Stimulated activated CD4-positive, alpha-beta T cell treated with anti-CD3 and anti-CD28 coated beads, TNF-alpha, amount 100 ng/mL, for 48 hours (primary cell): ENCODE measurements at regions not wholly inside any gene's neighbourhood (a gene's known extent, or its start where the extent isn't known, plus 50 kb on each side); places are given as distances from the start of the nearest gene placed in this dataset.

Source experiments
- DNase-seq, 3 donors: peaks; one replicate each; pipeline ENCODE4 v3.0.0-alpha.2; 2020; ENCODE audit warnings: low read depth in 3 of 3

DNA sequence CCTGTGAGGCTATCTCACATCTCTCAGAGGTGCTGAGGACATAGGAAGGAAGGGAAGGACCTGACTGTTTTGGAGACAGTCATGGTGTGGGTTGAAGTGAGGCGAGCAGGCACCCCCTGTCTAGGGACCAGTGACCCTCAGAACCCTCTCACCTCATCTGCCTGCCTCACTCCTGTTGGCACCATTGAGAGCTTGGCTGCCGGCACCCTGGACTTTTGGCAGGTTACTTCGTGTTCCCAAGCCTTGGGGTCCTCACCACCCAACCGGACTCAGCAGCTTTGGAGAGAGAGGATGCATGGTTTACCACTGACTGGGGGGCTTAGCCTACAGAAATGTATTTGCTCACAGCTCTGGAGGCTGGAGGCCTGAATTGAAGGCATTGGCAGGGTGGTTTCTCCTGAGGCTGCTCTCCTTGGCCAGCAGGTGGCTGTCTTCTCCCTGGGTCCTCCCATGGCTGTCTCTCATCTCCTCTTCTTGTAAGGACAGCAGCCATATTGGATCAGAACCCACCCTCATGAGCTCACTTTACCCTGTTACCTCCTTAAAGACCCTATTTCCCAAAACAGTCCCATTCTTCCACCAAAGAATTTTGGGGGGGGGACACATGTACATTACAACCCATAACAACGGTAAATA lies 142.0 kb downstream of the TSN start:
- peak in 1 of 3 donors; percentile 7 for DNase-seq

DNA sequence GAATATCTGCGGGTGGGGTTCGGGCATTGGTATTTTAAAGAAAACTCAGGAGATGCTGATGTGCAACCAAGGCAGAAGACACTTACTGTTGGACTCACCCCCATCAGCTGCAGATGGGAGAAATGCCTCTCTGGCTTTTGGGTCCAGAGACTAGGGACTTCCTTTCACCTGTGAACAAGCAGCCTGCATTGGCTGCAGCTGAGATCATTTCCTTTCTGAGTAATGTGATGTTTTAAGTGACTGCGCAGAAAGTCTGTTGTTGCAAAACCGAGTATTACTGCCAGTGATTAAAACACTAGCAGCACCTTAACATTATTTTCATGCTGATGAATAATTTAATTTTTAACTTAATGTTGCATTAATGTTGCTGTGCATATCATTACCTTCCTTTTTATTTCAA lies 143.0 kb downstream of the TSN start:
- DNase-seq = no peak

DNA sequence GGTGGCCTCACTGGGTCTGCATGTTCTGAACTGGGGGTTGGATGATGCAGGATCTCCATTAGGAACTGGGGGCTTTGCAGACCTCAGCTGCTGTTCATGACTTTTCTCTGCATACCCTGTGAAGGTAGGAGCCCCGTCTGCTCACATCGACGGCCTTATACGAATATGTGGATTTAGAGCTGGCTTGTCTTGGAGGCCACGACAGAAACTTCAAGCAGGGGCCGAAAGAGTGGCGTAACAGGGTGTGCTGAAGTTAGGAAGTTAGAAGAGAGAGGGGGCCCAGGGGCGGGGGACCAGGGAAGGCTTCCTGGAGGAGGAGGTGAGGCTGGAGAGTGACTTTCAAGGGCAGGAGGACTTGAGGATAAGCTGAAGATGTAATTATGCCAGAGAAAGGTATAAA lies 144.9 kb downstream of the TSN start:
- DNase-seq = no peak

DNA sequence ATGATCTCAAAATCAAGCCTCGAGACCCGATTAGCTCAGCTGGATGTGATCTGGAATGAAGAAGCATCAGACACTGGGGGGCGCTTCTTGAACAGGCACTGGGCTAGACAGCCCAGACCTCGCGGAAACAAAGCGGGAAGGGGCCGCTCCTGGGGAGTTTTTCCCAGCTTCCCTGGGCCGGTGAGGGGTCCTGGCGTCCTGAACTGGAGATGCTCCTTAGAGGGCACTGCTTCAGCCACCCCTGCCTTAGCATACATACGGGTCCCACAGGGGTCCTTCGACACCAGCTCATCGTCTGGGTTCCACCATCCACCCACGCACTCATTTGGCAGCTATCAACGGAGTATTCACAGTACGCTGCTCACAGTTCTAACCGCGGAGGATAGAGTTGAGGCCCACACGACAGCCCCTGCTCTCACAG lies 146.7 kb downstream of the TSN start:
- DNase-seq = no peak

DNA sequence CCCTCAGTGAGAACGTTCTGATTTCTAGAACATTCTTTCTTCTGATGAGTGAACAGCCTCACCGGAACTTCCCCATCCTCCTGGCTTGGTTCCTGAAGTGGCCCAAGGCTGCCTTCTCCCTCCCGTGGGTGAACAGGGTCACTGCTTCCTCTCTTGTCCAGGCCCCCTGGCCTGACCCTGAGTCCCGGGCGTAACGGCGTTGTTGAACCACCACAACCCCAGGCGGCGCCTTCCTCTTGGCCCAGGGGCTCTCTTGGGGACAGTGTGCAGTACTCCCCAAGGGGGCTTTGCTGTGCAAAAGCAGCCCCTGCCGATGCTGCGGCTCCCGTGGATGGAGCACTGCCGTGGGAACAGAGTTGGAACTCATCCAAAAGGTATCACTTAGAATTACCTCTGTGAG lies 147.2 kb downstream of the TSN start:
- no peak for DNase-seq

DNA sequence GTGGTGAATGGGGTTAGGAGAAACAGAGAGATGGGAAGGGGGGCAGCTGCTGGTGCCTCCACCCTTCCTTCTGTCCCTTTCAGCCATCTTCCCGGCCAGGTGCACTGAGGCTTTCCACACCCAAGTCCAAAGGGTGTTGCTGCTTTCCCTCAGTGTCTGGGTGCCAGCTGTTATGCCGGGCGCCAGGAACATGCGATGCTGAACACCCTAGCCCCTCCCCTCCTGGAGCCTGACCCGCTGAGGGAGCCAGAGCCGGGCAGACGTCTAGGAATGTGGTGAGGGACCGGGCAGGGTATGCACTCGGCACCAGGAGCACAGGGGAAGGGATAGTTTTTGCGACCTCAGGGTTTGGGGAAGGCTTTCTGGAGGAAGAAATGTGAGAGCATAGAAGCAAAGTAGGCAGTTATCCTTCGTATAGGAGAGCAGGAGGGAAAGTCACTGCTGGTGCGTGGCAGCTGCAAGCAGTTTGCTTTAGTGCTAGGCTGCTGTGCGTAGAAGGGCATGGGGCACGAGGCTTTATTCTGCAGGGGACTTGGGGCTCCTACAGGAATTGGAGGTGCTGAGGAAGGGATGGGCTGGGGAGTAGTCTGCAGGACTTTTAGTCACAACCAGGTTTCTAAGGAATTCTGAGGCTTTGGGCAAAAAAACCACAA lies 147.7 kb downstream of the TSN start:
- DNase-seq = no peak

DNA sequence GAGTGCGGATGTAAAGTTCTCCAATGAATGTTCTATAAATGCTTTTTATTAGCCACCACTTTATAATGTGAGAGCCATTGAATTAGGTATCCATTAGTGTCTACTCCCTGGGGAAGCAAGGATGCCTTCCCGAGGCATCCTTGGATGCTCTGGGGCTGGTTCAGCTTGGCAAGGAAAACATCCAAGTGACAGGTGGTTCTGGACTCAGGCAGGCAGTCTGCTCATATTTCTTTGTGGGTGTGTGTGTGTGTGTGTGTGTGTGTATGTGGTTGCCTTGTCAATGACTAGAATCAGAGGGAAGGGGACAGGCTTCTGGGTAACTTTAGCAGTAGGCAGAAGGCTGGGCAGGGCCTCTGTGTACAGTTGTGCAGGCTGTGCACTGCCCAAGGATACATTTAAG lies 149.2 kb downstream of the TSN start:
- DNase-seq = no peak

DNA sequence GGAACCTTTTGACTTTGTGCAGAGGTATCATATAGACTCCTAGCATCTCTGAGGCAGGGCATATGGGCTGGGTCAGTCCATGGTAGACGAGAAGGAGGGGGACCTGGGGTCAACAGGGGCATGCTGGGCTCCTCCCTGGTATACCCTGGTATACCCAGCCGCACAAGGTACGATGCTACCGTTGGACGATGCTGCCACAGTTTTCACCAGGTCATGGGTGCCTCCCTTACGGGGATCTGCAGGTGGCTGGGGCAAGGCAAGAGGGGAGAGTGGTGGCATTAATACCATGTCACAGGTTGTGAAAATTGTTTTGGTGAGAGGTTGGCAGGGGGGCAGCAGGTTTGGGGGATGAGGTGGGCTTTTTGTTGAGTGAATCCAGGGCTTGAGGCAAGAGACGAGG lies 149.8 kb downstream of the TSN start:
- no peak for DNase-seq

DNA sequence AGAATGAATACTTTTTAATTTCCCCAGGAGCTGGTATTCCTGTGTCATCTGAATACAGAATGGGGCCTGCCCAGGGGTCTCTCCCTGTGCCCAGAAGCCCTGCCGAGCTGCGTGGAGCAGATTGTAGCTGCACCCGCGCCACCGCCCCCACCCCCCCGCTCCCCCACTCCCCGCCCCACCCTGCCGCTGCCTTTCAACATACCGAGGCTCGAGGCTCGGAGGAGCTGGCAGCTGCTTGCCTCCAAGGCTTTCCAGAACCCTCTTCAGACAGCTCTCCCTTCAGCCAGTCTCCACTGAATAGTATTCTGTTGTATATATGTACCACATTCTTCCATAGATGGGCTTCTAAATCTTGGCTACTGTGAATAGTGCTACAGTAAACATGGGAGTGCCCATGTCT lies 150.7 kb downstream of the TSN start:
- DNase-seq = no peak

DNA sequence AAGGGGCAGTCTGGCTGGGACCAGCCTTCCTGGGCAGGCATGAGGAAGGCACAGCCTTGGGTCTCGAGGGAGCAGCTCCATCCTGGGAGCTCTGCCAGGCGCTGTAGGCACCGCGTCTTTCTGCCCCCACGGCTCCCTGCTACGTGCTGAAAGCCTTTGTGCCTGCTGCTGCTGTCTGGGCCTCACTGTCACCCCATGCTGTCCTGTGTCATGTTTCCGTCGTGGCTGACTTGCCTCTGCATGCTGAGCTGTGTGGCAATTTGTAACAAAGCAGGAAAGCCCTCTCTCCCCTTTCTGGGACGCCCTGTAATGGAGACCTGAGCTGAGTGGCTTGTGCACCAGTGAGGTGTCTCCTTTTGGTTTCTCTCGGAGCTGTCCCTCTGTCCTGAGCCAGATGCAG lies 152.5 kb downstream of the TSN start:
- DNase-seq = no peak

DNA sequence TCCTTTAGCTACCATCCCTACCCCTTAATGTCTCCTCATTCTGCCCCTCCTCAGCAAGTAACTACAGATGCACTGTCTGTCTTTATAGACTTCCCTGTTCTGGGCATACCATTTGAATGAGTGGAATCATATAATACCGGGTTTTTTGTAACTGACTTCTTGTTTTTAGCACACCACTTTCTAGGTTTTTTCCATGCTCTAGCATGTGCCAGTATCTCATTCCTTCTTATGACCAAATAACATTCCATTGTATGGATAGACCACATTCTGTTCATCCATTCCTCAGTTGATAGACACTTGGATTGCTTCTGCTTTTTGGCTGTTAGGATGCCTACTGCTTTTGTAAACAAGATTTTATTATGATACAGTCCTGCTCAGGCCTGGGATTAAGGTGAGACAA lies 154.7 kb downstream of the TSN start:
- no peak for DNase-seq

DNA sequence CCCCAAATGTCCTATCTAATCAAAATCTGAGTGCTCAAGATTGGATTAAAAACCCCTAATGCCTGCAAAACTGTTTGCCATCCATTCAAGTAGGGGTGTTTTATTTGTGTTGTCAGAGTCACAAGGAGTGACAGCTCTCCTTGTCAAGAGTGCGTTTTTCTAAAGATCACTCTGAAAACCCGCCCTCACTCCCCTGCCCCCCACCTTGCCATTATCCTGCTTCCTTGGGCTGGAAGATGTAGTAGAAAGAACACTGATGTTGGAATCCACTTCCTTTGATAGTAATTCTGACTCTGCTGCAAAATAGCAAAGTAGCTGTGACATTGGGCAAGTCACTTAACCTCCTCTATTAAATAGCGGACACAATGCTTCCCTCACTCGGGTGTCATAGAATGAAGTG lies 155.6 kb downstream of the TSN start:
- DNase-seq = no peak

DNA sequence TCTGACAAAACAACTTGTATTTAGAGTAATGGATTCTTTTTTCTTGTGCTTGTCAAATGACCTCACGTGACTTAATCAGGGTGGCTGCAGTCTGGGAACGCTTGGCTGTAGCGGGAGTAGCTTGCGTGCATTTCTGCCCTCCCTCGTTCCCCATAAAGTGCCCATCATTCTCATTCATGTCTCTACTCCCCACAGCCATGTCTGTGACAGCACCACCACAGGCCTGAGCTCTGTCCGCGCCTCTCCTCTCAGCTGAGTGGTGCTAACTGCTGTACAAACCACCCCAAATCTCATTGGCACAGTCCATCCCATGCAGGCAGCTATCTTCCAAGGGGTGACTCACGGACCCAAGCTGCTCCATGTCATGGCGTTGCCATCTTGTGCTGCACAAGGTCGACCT lies 161.7 kb downstream of the TSN start:
- DNase-seq = no peak

DNA sequence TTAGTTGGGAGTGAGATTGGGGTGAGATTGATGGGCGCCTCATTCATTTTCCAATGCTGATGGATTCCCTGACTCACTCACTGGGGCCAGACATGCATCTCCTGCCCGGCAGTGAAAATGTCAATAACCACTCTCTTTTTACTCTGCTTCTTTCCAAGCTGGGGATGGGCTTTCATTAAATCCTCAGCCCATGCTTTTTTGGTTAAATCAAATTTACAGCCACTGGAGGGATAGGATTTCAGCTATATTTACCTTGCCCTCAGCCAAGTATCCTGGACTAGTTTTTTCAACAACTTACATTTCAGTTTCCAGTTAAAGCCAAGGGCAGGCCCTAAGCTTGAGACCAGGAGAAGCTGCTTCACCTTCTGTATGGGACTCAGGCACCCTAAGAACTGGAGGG lies 162.8 kb downstream of the TSN start:
- no peak for DNase-seq

DNA sequence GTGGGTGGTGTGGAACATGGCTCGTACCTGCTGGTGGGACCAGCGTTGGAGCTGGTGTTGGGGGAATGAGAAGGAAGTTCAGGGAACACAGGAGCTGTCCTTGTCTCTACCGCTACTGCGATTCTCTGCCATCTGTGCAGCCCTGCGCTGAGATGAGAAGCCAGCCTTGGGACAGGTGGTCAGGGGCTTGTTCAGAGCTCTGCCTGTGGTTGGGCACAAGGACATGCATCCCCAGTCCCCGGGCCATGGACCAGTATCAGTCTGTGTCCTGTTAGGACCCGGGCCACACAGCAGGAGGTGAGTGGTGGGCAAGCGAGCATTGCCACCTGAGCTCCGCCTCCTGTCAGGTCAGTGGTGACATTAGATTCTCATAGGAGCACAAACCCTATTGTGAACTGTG lies 164.4 kb downstream of the TSN start:
- no peak for DNase-seq

DNA sequence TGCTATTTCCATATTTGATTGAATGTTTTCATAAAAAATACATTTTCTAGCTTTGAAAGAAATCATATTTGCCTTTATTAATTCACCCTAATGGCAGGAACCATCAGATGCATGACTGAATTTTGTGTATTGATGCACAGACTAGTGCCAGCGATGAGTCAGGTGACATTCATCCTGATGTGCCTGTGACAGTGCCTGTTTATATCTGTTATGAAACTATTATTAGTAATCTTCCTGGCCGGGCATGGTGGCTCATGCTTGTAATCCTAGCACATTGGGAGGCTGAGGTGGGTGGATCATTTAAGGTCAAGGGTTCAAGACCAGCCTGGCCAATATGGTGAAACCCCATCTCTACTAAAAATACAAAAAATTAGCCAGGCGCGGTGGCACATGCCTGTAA lies 170.0 kb downstream of the TSN start:
- no peak for DNase-seq

DNA sequence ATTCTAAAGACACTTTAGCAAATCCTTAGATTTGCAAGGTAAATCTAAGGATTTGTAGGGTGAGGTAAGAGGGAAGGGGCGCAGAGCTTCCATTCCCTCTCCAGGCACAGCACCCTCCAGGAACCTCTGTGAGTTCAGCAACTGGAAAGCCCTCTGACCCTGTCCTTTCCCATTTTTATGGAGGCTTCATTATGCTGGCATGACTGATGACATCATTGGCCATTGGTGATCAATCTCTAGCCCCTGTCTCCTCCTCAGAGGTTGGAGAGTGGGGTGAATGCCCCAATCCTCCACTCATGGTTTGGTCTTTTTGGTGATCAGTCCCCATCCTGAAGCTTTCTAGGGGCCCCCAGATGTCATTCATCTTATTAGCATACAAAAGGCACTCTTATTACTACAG lies 187.8 kb downstream of the TSN start:
- DNase-seq = no peak

DNA sequence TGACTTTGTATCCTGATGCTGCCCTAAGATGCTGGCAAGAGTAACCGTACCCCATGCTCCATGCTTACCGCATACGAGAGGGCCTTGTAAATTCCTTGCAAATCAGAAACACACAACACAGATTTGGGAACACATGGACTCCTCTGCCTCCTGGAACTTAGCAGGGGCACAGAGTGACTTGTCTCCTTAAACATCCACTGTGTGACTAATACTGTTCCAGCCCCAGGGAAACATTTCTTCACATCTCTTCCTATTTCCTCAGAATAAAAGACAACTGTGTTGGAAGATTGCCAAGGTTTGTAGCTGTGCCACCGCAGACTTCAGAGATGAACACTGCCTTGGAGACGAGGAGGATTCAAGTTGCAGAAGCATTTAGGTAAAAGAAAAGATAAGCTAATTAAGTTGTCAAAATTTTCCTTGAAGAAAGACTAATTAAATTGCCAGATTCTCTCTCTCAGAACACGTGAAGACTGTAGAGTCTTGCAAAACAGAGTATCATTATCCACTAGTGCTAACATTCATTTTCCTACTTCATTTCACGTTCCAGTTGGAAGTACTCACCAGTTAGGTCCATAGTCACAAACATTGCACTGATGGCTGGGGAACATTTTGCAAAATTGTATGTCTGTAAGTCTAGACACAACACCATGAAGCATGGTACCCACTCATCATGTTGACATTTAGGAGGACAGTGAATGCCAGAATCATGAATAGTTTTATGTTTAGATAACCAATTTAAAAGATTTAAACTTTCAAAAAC lies 188.8 kb downstream of the TSN start:
- DNase-seq = no peak

DNA sequence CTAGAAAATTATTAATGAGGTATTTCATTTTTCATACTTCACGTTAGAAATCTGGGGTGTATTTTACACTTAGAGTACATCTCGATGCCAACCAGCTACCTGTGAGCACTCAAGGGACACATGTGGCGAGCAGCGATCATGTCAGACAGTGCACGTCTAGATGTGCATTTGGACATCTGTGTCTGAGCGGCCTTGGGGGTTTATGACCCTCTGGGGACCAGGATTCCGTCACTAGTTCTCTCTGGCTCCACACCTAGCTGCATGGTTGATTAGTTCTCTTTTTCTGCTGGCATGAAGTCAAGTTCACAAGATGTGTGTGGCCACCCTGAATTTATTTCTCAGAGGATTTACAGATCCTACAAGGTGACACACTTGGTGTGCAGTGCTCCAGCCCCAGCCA lies 192.2 kb downstream of the TSN start:
- no peak for DNase-seq

DNA sequence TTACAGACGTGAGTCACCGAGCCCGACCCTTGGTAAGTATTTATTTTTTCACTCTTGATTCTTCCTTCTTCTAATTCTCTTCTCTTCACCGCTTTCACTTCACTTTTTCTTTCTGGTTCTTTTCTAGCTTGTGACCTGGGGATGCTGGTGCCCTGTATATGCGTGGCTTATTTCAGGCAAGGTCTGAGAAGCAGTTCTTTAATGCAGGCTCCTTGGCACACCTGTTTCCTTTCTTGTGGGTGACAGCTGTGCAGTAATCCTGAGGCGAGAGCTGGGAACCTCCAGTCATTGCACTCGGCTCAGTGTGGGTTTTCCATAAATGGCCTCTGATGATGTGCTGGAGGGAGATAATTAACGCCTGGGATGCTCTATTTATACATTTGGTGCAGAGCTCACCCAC lies 193.8 kb downstream of the TSN start:
- DNase-seq = no peak

DNA sequence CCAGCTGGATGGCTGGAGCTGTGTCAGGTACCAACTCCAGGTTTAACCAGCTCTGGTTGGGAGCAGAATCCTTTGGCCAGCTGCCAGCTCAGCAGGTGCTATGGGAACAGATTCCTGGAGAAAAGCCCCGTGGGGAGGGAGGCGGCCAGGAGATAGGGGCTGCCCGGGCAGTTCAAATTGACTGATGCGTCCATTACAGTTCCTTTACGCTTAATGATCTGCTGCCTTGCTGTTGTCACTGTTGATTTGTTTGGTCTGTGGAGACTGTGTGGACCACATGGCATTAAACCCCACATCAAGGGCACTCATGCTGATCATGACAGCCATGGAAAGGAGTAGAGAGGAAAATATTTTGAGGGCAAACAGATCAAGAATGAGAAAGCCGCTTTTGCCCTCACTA lies 200.0 kb downstream of the TSN start:
- DNase-seq = no peak

DNA sequence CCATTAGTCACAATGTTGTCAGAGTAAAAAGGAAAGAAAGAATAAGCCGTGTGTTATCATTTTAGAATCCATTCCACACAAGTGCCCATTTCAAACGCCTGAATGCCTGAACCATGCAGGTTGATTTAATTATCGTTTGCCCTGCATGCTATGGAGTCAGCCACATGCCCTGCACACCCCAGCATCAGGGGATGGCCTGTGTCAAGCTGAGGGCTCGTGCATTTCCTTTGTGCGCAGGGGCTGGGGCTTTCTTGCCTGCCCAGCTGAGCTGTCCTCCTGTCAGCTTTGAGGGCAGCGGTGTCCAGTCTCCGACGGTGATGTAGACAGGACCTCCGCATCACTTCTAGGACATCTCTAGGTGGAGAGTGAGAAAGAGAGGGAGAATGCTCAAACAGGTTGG lies 200.4 kb downstream of the TSN start:
- no peak for DNase-seq

DNA sequence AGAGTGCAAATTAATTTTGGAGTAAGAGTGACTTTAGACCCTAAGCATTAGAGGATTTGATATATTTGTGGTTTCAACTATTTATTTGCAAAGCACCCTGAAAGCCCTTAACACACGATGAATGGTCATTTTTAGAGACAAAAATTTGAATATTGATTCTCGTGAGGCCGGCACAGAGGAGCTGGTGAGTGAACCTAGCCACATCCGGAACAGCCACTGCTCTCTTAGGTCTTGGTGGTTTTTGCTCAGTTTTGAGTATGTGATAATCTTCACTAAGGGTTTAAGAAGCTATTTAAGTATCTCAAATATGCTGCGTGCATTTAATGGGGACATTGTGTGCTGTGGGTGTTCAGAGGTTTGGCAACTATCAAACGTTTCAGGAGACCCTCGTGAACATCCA lies 204.8 kb downstream of the TSN start:
- DNase-seq = no peak
